ENCODE measurements at regions not wholly inside any gene's neighbourhood (a gene's known extent, or its start where the extent isn't known, plus 50 kb on each side); places are given as distances from the start of the nearest gene placed in this dataset.

DNA sequence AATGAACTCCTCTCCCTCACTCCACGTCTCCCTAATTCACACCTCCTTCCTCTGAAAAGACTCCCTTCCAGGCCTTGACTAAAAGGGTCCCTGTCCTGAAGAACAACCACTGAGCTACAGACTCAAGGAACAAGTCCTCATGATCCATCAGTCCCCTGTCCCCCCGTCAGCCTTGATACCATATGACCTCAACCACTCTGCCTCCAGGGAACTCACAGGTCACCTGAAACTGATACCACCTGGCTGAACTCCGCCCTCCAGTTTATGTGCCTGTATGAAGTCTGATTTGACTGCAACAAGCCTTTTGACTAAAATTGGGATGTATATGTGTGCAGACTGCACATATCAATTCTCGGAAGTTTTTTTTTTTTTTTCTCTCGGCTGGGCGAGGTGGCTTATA, 88.7 kb downstream of the UGCG start:
- no peaks in the 10 kb centered on the region for H3K27me3 Mint-ChIP-seq
- H3K36me3 Mint-ChIP-seq (ENCODE audit: low read depth): peaks cover 3% of the 10 kb centered on the region
- H3K9me3 Mint-ChIP-seq: no peaks in the 10 kb centered on the region
- H3K27ac Mint-ChIP-seq: peak overlapping the region; percentile 79
- no peak overlapping the region for H3K4me3 Mint-ChIP-seq
- peaks cover 59% of the 10 kb centered on the region for H3K4me1 Mint-ChIP-seq (ENCODE audit: low read depth)

GRCh38 chr9:111986035-111986556, 89.5 kb downstream of the UGCG start:
- Mint-ChIP-seq H3K36me3 (ENCODE audit: low read depth) (peaks cover 6% of the 10 kb centered on the region), H3K4me3 (peak overlapping the region; percentile 40), H3K4me1 (ENCODE audit: low read depth) (peaks cover 59% of the 10 kb centered on the region), H3K27me3 (no peaks in the 10 kb centered on the region), H3K9me3 (no peaks in the 10 kb centered on the region), H3K27ac (peak overlapping the region; percentile 79)
